ENCODE measurements at regions not wholly inside any gene's neighbourhood (a gene's known extent, or its start where the extent isn't known, plus 50 kb on each side); places are given as distances from the start of the nearest gene placed in this dataset.

GRCh38 chrX:39133971-39134370 lies 332.7 kb downstream of the MID1IP1 start:
- TF ChIP-seq CTCF (IDR thresholded peaks at IDR 0.05; ENCODE audit: unreplicated experiment): peak; percentile 18
- DNase-seq (ENCODE audit: low spot score, unreplicated experiment): no peak
- no peaks in the 10 kb centered on the region for H3K27me3 Mint-ChIP-seq
- peaks cover 19% of the 10 kb centered on the region for H3K9me3 Mint-ChIP-seq (ENCODE audit: low read depth)
- no peaks in the 10 kb centered on the region for H3K36me3 Mint-ChIP-seq (ENCODE audit: insufficient read depth)
- H3K27ac Mint-ChIP-seq: no peak overlapping the region
- no peaks in the 10 kb centered on the region for H3K4me1 Mint-ChIP-seq (ENCODE audit: low read depth)
- no peak overlapping the region for H3K4me3 Mint-ChIP-seq (ENCODE audit: low read depth)

- TF ChIP-seq CTCF (IDR thresholded peaks at IDR 0.05; ENCODE audit: unreplicated experiment): no peak
- H3K9me3 Mint-ChIP-seq (ENCODE audit: low read depth): peaks cover 26% of the 10 kb centered on the region
- H3K27ac Mint-ChIP-seq: no peak overlapping the region
- H3K36me3 Mint-ChIP-seq (ENCODE audit: insufficient read depth): no peaks in the 10 kb centered on the region
- H3K4me3 Mint-ChIP-seq (ENCODE audit: low read depth): no peak overlapping the region
- DNase-seq (ENCODE audit: low spot score, unreplicated experiment): no peak
- no peaks in the 10 kb centered on the region for H3K4me1 Mint-ChIP-seq (ENCODE audit: low read depth)
- no peaks in the 10 kb centered on the region for H3K27me3 Mint-ChIP-seq
These were observed 336.2 kb downstream of the MID1IP1 start for GRCh38 chrX:39137363-39137954.

- TF ChIP-seq CTCF (IDR thresholded peaks at IDR 0.05; ENCODE audit: unreplicated experiment): no peak
- H3K27me3 Mint-ChIP-seq: peaks cover 4% of the 10 kb centered on the region
- DNase-seq (ENCODE audit: low spot score, unreplicated experiment): no peak
- H3K36me3 Mint-ChIP-seq (ENCODE audit: insufficient read depth): no peaks in the 10 kb centered on the region
- peaks cover 27% of the 10 kb centered on the region for H3K9me3 Mint-ChIP-seq (ENCODE audit: low read depth)
- no peak overlapping the region for H3K4me3 Mint-ChIP-seq (ENCODE audit: low read depth)
- peaks cover 3% of the 10 kb centered on the region for H3K4me1 Mint-ChIP-seq (ENCODE audit: low read depth)
- no peak overlapping the region for H3K27ac Mint-ChIP-seq
These were observed 339.3 kb downstream of the MID1IP1 start for GRCh38 chrX:39140581-39140980.

- peaks cover 21% of the 10 kb centered on the region for H3K9me3 Mint-ChIP-seq (ENCODE audit: low read depth)
- no peaks in the 10 kb centered on the region for H3K36me3 Mint-ChIP-seq (ENCODE audit: insufficient read depth)
- no peak overlapping the region for H3K4me3 Mint-ChIP-seq (ENCODE audit: low read depth)
- H3K4me1 Mint-ChIP-seq (ENCODE audit: low read depth): peaks cover 3% of the 10 kb centered on the region
- H3K27me3 Mint-ChIP-seq: peaks cover 14% of the 10 kb centered on the region
- DNase-seq (ENCODE audit: low spot score, unreplicated experiment): no peak
- no peak for TF ChIP-seq CTCF (IDR thresholded peaks at IDR 0.05; ENCODE audit: unreplicated experiment)
- no peak overlapping the region for H3K27ac Mint-ChIP-seq
These were observed 343.1 kb downstream of the MID1IP1 start for GRCh38 chrX:39144323-39144722.

- H3K36me3 Mint-ChIP-seq (ENCODE audit: insufficient read depth): no peaks in the 10 kb centered on the region
- H3K4me3 Mint-ChIP-seq (ENCODE audit: low read depth): no peak overlapping the region
- no peak for TF ChIP-seq CTCF (IDR thresholded peaks at IDR 0.05; ENCODE audit: unreplicated experiment)
- DNase-seq (ENCODE audit: low spot score, unreplicated experiment): no peak
- no peak overlapping the region for H3K27ac Mint-ChIP-seq
- peaks cover 14% of the 10 kb centered on the region for H3K27me3 Mint-ChIP-seq
- H3K9me3 Mint-ChIP-seq (ENCODE audit: low read depth): peaks cover 17% of the 10 kb centered on the region
- peaks cover 3% of the 10 kb centered on the region for H3K4me1 Mint-ChIP-seq (ENCODE audit: low read depth)
These were observed 343.7 kb downstream of the MID1IP1 start for GRCh38 chrX:39144956-39145355.
